GM18511 (cell line): ENCODE measurements at regions not wholly inside any gene's neighbourhood (a gene's known extent, or its start where the extent isn't known, plus 50 kb on each side); places are given as distances from the start of the nearest gene placed in this dataset.

Source experiments
- ATAC-seq: cut with Tn5 transposase; IDR thresholded peaks from one replicate; pipeline ENCODE4 v1.9.1; 2021; ENCODE audit warnings: mild to moderate bottlenecking, moderate library complexity; ENCODE audit not compliant: unreplicated experiment

- ATAC-seq = no peak
Measured at GRCh38 chr9:74293479-74293878, 203.7 kb upstream of the RORB start.

GRCh38 chr9:74303945-74304344 lies 193.2 kb upstream of the RORB start:
- no peak for ATAC-seq

DNA sequence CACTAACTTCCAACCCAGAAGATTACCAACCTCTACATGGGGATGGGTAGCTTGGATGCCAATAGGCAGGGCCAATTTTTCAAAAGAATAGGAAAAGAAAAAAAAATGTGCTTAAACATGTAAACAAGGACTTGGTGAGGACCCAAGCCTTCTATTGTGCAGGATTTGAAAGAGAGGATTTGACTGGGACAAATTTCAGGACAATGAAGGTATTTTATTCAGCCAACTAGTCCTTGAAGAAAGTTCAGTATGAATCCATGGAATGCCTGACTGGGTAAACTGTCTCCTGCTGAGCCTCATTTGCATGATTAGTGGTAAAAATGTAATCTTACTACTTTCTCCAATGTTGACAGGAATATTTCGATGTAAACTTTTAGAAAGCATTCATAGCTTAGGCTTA lies 192.5 kb upstream of the RORB start:
- ATAC-seq = no peak

GRCh38 chr9:74309654-74310053 lies 187.5 kb upstream of the RORB start:
- no peak for ATAC-seq

- no peak for ATAC-seq
Measured at GRCh38 chr9:74317235-74317634, 179.9 kb upstream of the RORB start.

DNA sequence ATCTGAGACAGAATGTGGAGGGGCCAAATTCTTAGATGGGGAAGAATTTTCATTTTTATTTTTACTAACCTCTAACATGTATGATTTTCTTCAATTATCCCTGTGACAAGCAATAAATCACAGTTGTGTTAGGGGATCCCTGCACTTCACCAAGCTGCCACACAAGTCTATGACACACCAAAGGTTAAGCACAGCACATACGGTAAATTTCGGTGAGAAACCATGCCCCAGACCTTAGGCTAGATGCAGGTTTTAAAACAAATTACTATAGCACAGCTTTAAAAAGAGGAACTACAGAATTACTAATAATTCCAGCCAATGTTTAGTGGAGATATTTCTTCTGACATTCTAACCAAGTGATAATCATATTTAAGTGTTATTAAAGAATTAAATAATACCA lies 175.7 kb upstream of the RORB start:
- no peak for ATAC-seq

GRCh38 chr9:74322661-74323314 lies 174.3 kb upstream of the RORB start:
- ATAC-seq = no peak

- no peak for ATAC-seq
Measured at GRCh38 chr9:74330487-74331214, 166.5 kb upstream of the RORB start.

- no peak for ATAC-seq
Measured at GRCh38 chr9:74331607-74332006, 165.5 kb upstream of the RORB start.

DNA sequence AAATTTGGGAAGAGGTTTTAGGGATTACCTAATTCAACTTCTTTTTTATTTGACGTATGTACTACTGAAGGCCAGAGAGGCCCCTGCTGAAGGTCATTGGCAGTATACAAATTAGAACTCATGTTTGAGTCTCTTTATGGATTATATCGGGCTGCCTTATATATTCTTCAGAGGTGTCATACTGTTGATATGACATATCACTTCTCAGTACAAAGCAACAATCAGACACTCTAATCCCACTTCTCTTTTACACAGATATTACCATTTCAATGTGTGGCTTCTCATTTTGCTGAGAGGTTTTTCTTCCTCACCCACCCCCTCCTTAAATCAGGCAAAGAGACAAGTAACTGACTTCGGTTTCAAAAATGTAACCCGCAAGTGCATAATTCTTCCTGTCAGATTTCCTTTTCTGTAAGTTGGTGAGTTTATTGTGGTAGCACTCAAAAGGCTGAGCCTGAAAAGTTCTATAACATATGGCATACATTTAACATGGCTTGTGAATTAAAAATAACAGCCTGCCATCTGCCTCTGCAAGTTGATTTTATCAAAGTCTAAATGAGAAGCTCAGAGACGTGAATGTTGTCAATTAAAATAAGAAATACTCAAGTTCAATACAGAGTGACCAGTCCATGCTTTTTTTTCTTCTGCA lies 163.6 kb upstream of the RORB start:
- no peak for ATAC-seq

DNA sequence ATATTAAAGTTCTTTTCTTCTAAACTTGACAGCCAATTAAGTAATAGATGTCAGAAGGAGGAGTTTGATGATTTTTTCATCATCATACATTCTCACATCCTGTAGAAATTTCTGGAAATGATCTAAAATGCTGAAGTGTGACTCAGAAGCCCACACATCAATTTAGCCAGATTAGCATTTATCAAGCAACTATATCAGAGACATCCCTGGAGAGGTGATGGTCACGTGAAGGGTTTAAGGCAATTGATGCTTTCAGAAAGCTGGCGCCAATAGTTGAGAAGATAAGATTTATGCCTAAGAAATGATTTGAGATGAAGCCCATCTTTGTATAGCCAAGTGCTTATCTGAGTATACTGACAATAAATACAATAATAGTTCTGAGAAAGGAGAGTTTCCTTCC lies 162.9 kb upstream of the RORB start:
- no peak for ATAC-seq

GRCh38 chr9:74336161-74336560 lies 161.0 kb upstream of the RORB start:
- no peak for ATAC-seq

DNA sequence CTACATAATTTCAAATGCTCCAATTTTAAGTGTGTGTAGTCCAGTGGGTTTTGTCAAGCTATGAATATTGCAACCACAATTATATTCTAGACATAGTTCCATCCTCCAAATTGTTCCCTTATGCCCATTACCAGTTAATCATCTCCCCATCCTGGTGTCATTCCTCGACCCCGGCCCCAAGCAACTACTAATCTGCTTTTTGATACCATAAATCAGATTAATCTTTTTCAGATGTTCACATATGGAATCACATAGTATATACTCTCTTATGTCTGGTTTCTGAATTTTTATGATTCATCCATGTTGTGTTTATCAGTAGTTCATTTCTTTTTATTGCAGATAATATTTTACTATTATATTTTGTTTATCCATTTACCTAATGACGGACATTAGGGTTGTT lies 148.4 kb upstream of the RORB start:
- ATAC-seq = no peak

DNA sequence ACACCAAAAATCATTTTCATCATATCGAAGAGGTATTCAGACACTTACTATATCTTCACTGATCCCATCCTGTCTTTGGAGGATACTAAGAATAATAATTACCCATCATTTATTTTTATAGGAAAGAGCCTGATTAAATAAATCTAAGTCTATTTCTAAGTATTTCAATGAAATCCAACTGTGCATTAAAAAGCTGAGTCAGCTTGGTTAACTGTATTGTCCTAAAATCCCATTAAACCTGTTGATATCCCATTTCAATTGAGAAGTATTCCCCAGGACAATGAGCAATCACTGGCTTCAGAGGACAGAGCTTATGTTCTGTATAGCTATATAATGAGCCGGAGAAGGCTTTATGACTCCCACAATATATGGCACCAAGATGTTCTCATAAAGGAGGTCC lies 142.0 kb upstream of the RORB start:
- ATAC-seq = no peak

DNA sequence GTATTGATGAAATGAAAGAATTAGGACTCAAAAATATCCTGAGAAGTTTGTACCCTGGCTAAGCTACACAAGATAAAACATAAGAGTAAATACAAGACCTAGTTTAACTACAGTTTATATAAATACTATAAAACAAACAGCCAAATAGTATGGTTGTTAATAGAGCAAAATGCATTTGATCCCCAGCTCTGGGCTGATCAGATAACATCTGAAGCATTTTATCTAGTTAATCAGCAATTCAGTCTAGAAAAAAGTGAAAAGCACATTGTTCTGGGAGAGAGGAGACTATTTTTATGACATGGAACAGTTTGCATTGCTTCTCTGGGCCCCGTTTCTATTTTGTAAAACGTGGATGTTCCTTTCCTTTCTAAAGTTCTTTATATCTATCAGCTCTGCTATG lies 139.6 kb upstream of the RORB start:
- ATAC-seq = no peak

DNA sequence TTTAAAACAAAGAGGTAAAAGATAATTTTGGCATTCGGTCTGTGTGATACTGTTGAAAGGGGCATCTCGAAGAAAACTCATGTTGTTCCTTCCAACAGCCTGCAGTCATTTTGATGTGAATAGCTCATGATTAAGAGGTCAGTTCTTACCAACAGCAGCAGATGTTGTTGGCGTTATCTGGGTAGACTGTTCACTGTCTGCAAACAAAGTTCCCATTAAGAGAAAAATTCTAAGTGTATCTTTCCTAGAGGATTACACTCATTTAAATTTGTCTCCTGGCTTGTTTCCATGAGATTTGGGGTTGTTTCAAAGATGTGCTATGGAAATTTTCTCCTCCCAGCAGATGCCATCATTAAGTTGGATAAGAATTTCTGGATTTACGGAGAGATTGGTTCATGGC lies 138.2 kb upstream of the RORB start:
- no peak for ATAC-seq

GRCh38 chr9:74361508-74361907 lies 135.6 kb upstream of the RORB start:
- ATAC-seq = no peak

- ATAC-seq = no peak
Measured at GRCh38 chr9:74362423-74362822, 134.7 kb upstream of the RORB start.

DNA sequence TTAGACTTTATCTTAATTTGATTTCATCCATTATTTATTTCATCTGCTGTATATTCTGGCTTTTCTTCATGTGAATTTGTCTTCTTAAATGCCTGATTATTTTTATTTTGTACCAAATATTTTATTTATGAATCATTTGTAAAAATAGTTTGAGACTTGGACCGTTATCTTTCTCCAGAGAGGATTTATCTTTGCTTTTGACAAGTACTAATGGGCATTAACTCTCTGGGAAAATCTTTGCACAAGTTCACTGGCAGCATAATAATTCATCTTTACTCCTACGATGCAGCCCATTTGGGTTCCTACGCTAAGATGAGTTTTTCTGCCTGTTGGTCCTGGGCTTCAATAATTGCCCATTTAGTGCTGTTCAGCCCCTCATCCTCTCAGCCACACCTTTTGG lies 131.0 kb upstream of the RORB start:
- no peak for ATAC-seq

DNA sequence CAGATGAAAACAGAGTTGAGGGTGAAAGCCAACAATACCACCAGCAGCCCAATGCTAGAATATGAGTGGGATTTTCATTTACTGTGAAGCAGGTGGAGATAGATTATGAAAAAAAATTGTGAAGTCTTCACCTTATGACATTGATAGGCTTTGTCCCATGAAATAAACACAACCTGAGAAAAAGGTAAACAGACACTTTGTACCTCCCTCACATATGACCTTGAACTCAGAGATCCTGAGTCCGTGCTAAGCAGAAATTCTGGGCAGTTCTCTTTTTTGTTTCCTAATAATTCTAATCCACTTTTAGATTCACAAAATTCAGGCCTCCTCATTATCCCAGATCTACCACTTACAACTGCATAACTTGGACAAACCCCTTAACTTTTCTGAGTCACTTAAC lies 127.3 kb upstream of the RORB start:
- no peak for ATAC-seq

DNA sequence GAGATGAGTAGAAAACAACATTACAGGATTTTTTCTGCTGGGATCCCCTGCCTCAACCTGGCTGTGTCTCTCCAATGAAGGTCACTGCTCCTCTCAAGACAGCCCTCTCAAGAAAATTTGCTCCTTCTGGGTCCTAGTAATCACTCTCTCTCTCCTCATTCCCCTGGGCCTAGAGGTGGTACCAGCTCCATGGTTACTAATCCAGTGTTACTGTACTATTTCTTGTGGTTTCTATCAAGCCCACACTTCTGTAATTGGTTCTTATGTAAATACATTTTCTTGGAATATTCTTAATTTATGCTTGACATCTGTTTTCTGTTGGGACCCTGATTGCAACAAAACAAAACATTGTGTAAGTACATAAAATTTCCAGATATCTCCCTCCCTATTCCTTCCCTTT lies 123.8 kb upstream of the RORB start:
- no peak for ATAC-seq

DNA sequence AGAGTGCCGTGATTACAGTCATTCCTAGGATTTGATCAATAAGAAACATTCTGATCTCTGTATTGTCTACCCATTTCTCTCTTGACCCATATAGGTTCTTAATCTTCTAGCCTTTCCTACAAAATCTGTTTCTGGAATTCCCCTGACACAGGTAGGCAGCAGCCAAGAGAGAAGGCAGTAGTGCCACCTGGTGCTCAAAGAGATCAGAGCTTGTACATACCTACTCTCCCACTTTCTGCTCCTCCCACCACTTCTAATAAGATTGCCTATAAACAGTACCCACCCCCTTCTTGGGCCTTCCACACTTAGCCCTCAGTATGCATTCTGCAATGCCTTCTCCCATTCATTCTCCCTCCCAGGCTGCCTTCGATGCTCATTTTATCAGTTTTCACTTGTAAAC lies 117.4 kb upstream of the RORB start:
- ATAC-seq = peak; percentile 82
